Lower leg skin (tissue), 3 donors: ENCODE measurements at regions not wholly inside any gene's neighbourhood (a gene's known extent, or its start where the extent isn't known, plus 50 kb on each side); places are given as distances from the start of the nearest gene placed in this dataset.

Experiments used
- POLR2A ChIP-seq, 2 donors: fragments of 450-650 bp; IDR thresholded peaks; one replicate each; pipeline ENCODE4 v1.6.1; 2016 to 2017; ENCODE audit warnings: antibody characterized with exemption in 2 of 2, mild to moderate bottlenecking in 1 of 2, moderate library complexity in 1 of 2
- TF ChIP-seq, protein P1 (sequence below), 3 donors: fragments of 450-650 bp; IDR thresholded peaks; one replicate each; pipeline ENCODE4 v1.5.1; 2016; ENCODE audit warnings: antibody characterized with exemption in 3 of 3, mild to moderate bottlenecking in 3 of 3, moderate library complexity in 2 of 3

DNA sequence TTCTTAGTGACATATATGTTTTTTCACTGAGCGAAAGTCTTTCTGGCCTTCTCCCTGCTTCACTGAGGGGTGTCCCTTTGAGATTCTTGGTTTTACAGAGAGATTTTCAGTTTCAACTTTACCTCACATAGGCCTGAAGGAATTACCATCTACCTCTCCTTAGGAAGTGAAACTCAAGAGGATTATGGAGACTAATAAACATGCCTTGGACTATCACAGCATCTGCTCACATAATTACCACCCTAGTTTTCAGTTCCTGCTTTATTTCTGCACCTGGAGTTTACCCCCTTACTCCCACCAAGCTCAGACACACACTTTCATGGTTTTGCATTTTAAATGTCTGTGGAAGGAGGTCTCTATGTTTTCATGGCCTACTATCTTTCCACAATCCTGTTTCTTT, 118.3 kb upstream of the SCAF11 start:
- TF ChIP-seq, protein P1, sequence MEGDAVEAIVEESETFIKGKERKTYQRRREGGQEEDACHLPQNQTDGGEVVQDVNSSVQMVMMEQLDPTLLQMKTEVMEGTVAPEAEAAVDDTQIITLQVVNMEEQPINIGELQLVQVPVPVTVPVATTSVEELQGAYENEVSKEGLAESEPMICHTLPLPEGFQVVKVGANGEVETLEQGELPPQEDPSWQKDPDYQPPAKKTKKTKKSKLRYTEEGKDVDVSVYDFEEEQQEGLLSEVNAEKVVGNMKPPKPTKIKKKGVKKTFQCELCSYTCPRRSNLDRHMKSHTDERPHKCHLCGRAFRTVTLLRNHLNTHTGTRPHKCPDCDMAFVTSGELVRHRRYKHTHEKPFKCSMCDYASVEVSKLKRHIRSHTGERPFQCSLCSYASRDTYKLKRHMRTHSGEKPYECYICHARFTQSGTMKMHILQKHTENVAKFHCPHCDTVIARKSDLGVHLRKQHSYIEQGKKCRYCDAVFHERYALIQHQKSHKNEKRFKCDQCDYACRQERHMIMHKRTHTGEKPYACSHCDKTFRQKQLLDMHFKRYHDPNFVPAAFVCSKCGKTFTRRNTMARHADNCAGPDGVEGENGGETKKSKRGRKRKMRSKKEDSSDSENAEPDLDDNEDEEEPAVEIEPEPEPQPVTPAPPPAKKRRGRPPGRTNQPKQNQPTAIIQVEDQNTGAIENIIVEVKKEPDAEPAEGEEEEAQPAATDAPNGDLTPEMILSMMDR (IDR thresholded peaks at IDR 0.05), result no peak
- no peak for TF ChIP-seq POLR2A (IDR thresholded peaks at IDR 0.05)
